Erythroblast (primary cell): ENCODE measurements at regions not wholly inside any gene's neighbourhood (a gene's known extent, or its start where the extent isn't known, plus 50 kb on each side); places are given as distances from the start of the nearest gene placed in this dataset.

Experiments used
- GATA1 ChIP-seq: IDR thresholded peaks from 2 replicates; pipeline ENCODE4 v1.6.1; 2011; ENCODE audit warnings: low read depth, mild to moderate bottlenecking, control low read depth, low read length, moderate library complexity
- POLR2A ChIP-seq: IDR thresholded peaks from 2 replicates; pipeline ENCODE4 v1.6.1; 2011; ENCODE audit warnings: mild to moderate bottlenecking, low read length

- TF ChIP-seq POLR2A (no peak), GATA1 (no peak)
Observed at GRCh38 chr3:70808881-70809280, 496.4 kb upstream of the MDFIC2 start.
